Globus pallidus (tissue), 1 donor: ENCODE measurements at regions not wholly inside any gene's neighbourhood (a gene's known extent, or its start where the extent isn't known, plus 50 kb on each side); places are given as distances from the start of the nearest gene placed in this dataset.
"Not testable (repeated sequence)": the region's sequence is repeated elsewhere in the genome, so short reads cannot be mapped to it uniquely, and the experiment has no call there.

Experiments
- DNase-seq: peaks from one replicate; pipeline ENCODE4 v3.0.0-alpha.2; 2015; ENCODE audit warnings: low spot score

GRCh38 chr2:131584380-131584779 is 56.7 kb downstream of the CCDC74A start:
- DNase-seq, result no peak

GRCh38 chr2:131584940-131585339 is 57.3 kb downstream of the CCDC74A start:
- no peak for DNase-seq

DNA sequence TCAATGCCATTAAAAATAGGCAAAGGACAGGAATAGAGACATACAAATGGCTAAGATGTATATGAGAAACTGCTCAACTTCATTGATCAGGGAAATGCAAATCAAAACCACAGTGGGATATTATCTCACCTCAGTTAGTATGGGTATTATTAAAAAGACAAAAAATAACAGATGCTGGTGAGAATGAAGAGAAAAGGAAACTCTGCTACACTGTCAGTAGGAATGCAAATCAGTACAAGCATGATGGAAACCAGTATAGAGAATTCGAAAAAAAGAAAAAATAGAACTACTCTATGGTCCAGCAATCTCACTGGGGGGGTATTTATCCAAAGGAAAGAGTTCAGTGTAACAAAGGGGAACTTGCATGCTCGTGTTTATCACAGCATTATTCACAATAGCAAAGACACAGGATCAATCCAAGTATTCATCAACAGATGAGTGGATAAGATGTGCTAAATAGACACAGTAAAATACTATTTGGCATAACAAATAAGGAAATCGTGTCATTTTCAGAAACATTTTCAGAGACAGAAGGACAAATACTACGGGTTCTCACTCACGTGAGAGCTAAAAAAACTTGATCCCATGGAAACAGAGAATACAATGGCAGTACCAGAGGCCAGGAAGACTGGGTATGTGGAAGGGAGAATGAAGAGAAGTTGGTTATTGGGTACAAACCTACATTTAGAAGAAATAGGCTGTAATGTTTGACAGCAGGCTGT is 60.6 kb downstream of the CCDC74A start:
- DNase-seq, result no peak

DNA sequence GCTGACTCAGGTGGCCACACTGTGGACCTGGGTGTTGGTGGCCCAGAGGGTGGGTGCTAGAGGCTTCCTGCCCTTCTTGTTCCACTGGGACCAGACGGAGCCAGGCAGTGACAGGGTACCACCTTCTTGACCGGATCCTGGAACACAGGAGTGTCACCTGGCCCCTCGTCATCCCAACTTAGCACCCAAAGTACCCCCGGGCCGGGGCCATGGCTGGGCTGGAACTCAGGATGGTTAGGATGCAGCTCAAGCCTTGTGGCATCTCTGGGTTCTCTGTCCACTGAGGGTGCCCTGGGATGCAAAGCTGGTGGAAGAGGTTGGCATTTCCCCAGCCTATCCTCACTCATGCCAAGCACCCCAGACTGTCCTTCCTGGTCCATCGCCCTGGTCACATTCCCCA is 61.4 kb downstream of the CCDC74A start:
- DNase-seq, result not testable (repeated sequence)

DNA sequence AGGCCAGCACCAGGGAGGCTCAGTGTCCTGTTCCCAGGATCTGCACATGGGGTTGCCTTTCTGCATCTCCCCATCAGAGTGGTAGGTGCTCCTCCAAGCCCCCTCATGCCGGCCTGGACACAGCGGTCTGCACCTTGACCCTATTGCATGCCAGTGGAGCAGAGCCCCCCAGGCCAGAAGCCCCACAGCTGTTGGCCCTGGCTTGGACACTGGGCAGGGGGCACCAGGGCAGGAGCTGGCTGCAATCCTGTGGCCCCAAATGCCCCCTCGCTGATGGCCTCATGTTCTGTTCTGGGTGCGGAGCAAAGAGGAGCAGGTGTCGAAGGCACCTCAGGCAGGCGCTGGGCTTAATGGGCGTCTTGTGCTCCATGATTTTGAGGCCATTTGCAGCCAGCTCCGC is 62.7 kb downstream of the CCDC74A start:
- no peak for DNase-seq

DNA sequence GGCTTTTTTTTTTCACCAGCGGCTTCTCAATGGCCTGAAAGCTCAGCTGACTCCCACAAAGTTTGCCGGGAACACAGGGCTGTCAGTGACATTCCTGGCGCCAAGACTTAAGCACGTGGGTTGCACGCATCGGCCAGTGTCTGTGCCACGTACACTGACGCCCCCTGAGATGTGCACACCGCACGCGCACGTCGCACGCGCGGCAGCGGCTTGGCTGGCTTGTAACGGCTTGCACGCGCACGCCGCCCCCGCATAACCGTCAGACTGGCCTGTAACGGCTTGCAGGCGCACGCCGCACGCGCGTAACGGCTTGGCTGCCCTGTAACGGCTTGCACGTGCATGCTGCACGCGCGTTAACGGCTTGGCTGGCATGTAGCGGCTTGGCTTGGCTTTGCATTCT is 63.2 kb downstream of the CCDC74A start:
- DNase-seq, result no peak

DNA sequence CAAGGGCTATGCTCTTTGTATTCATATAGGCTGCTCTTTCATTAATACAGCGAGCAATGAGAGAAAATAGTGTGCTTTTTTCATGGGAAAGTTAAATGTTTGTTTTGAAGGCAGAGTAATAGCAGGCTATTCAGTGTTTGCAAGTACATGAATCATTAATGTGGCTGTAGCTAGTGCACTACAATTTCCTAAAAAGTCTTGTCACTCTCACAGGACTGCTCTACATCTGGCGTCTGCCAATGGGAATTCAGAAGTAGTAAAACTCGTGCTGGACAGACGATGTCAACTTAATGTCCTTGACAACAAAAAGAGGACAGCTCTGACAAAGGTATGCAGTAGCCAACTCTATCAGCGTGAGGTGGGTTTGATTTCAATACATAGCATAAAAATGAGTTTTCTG is 68.9 kb downstream of the CCDC74A start:
- not testable (repeated sequence) for DNase-seq

- not testable (repeated sequence) for DNase-seq
Measured at GRCh38 chr2:131602444-131602843, 74.8 kb downstream of the CCDC74A start.

DNA sequence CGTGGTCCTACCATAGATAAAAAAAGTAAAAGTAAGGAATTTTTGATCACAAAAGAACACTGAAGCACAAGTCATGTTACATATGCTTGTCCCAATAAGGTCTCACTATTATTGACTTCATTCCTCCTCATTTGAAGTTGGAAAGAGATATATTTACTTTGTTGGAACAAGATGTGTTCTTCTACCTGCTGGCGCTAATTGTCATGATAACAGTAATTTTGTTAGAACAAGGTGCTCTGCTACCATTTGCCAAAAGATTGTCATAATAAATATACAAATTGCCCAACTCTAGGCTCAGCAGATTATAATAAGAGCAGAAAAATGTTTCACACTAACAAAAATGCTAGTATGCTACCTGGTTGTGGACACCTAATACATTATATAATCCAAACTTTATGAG is 77.0 kb downstream of the CCDC74A start:
- not testable (repeated sequence) for DNase-seq

DNA sequence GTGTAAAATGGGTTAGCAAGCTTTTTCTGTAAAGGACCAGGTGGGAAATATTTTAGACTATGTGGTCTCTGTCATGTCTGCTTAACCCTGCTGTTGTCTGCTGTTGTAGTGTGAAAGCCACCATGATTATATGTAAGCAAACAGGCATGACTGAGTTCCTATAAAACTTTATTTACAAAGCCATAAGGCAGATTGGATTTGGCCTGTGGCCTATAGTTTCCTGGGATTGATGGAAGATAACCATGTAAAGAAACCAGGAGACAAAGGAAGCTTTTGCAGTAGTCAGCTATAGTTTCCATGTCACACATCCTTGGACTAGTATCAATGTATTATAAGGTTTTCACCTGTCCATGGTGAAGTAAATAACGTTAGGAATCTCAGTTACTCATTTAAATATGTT is 78.7 kb downstream of the CCDC74A start:
- not testable (repeated sequence) for DNase-seq

- DNase-seq, result not testable (repeated sequence)
Measured at GRCh38 chr2:131607056-131607455, 79.4 kb downstream of the CCDC74A start.

DNA sequence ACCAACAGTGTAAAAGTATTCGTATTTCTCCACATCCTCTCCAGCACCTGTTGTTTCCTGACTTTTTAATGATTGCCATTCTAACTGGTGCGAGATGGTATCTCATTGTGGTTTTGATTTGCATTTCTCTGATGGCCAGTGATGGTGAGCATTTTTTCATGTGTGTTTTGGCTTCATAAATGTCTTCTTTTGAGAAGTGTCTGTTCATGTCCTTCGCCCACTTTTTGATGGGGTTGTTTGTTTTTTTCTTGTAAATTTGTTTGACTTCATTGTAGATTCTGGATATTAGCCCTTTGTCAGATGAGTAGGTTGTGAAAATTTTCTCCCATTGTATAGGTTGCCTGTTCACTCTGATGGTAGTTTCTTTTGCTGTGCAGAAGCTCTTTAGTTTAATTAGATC is 86.9 kb downstream of the CCDC74A start:
- not testable (repeated sequence) for DNase-seq

GRCh38 chr2:131618320-131618719 is 90.6 kb downstream of the CCDC74A start:
- not testable (repeated sequence) for DNase-seq

GRCh38 chr2:131622874-131623273 is 95.2 kb downstream of the CCDC74A start:
- DNase-seq, result not testable (repeated sequence)

GRCh38 chr2:131626011-131626410 is 98.3 kb downstream of the CCDC74A start:
- not testable (repeated sequence) for DNase-seq

- not testable (repeated sequence) for DNase-seq
Measured at GRCh38 chr2:131626565-131626964, 98.9 kb downstream of the CCDC74A start.

DNA sequence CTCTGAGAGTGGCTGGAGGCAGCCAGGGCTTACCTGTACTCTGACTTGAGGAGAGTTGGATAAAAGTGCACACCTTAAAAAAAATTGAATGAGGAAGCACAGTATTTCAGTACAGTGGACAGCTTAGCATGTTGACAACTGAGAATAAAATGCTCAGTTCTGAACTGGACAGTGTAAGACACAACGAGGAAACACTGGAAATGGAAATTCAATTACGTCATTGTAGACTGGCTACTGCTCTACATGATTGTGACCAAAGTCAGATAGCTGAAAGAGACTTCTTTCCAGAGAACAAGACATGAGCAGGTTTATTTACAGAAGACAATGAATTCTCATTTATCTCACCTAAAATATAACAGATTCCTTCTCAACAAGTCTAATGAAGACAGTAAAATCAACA is 100.1 kb downstream of the CCDC74A start:
- DNase-seq, result not testable (repeated sequence)

GRCh38 chr2:131631648-131632047 is 104.0 kb downstream of the CCDC74A start:
- not testable (repeated sequence) for DNase-seq

- DNase-seq, result not testable (repeated sequence)
Measured at GRCh38 chr2:131633405-131633804, 105.7 kb downstream of the CCDC74A start.

GRCh38 chr2:131633827-131634695 is 106.4 kb downstream of the CCDC74A start:
- not testable (repeated sequence) for DNase-seq

- DNase-seq, result no peak
Measured at GRCh38 chr2:131635611-131636010, 107.9 kb downstream of the CCDC74A start.

DNA sequence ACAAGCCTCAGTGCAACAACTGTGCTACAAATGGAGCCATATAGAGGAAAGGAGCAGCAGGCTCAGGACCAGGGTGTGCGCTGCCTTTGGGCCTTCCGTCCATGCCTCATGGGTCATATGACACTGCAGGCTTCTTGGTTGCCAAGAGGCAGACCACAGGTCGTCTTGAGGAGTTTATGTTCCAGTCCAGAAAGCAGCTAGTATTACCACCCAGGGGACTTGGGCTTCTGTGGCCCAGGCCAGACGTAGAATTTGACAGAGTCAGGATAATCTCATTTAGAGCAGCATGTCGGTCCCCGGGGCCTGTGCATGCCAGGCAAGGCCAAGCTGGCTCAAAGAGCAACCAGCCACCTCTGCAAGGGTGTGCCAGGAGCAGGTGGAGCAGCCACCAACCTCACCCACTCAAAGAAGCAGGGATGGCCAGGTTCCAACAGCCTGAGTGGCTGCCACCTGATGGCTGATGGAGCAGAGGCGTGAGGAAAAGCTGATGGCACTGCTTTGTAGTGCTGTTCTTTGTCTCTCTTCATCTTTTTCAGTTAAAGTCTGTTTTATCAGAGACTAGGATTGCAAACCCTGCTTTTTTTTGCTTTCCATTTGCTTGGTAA is 109.1 kb downstream of the CCDC74A start:
- not testable (repeated sequence) for DNase-seq
